Mesothelial cell of epicardium (in vitro differentiated cells): ENCODE measurements at regions not wholly inside any gene's neighbourhood (a gene's known extent, or its start where the extent isn't known, plus 50 kb on each side); places are given as distances from the start of the nearest gene placed in this dataset.

Source experiments
- DNase-seq, 2 experiments: peaks; one replicate each; pipeline ENCODE4 v3.0.0; 2021; ENCODE audit warnings: low spot score in 2 of 2; ENCODE audit not compliant: unreplicated experiment in 2 of 2
- H3K27ac Mint-ChIP-seq: 2 replicates; pipeline ENCODE4 v1.8.0; 2021; ENCODE audit warnings: mixed read lengths
- H3K27me3 Mint-ChIP-seq: 2 replicates; pipeline ENCODE4 v1.8.0; 2021; ENCODE audit warnings: low read depth, mixed read lengths
- H3K36me3 Mint-ChIP-seq: 2 replicates; pipeline ENCODE4 v1.8.0; 2021; ENCODE audit warnings: mixed read lengths
- H3K4me1 Mint-ChIP-seq: 2 replicates; pipeline ENCODE4 v1.8.0; 2021; ENCODE audit warnings: mixed read lengths
- H3K4me3 Mint-ChIP-seq: 2 replicates; pipeline ENCODE4 v1.8.0; 2021; ENCODE audit warnings: mild to moderate bottlenecking, moderate library complexity, mixed read lengths
- H3K9me3 Mint-ChIP-seq: 2 replicates; pipeline ENCODE4 v1.8.0; 2021; ENCODE audit warnings: mixed read lengths
- CTCF ChIP-seq: fragments of 200-600 bp; sonication (generic); IDR thresholded peaks from one replicate; pipeline ENCODE4 v1.5.0; 2021; ENCODE audit warnings: antibody characterized with exemption; ENCODE audit not compliant: unreplicated experiment

- H3K27ac Mint-ChIP-seq, result no peak overlapping the region
- peaks cover 12% of the 10 kb centered on the region for H3K9me3 Mint-ChIP-seq
- no peaks in the 10 kb centered on the region for H3K36me3 Mint-ChIP-seq
- DNase-seq, result no peak
- peaks cover 2% of the 10 kb centered on the region for H3K27me3 Mint-ChIP-seq
- no peak for TF ChIP-seq CTCF
- H3K4me3 Mint-ChIP-seq, result no peak overlapping the region
- no peaks in the 10 kb centered on the region for H3K4me1 Mint-ChIP-seq
Measured at GRCh38 chr13:79128158-79128557, 277.9 kb downstream of the RBM26 start.

GRCh38 chr13:79126706-79127105, 279.3 kb downstream of the RBM26 start:
- DNase-seq, result no peak
- Mint-ChIP-seq H3K27me3 (no peaks in the 10 kb centered on the region), H3K4me3 (no peak overlapping the region), H3K4me1 (no peaks in the 10 kb centered on the region), H3K27ac (no peak overlapping the region), H3K9me3 (peaks cover 12% of the 10 kb centered on the region), H3K36me3 (no peaks in the 10 kb centered on the region)
- TF ChIP-seq CTCF, result no peak

GRCh38 chr13:79124183-79124582, 281.9 kb downstream of the RBM26 start:
- Mint-ChIP-seq H3K36me3 (no peaks in the 10 kb centered on the region), H3K4me1 (no peaks in the 10 kb centered on the region), H3K27ac (no peak overlapping the region), H3K27me3 (no peaks in the 10 kb centered on the region), H3K9me3 (peaks cover 12% of the 10 kb centered on the region), H3K4me3 (no peak overlapping the region)
- no peak for DNase-seq
- TF ChIP-seq CTCF, result no peak

- DNase-seq, result no peak
- no peak for TF ChIP-seq CTCF
- H3K27me3 Mint-ChIP-seq, result no peaks in the 10 kb centered on the region
- no peaks in the 10 kb centered on the region for H3K4me1 Mint-ChIP-seq
- peaks cover 6% of the 10 kb centered on the region for H3K9me3 Mint-ChIP-seq
- H3K4me3 Mint-ChIP-seq, result no peak overlapping the region
- H3K36me3 Mint-ChIP-seq, result no peaks in the 10 kb centered on the region
- H3K27ac Mint-ChIP-seq, result no peak overlapping the region
Measured at GRCh38 chr13:79121286-79121685, 284.8 kb downstream of the RBM26 start.

- H3K27me3 Mint-ChIP-seq, result no peaks in the 10 kb centered on the region
- no peak overlapping the region for H3K4me3 Mint-ChIP-seq
- TF ChIP-seq CTCF, result no peak
- H3K9me3 Mint-ChIP-seq, result peaks cover 12% of the 10 kb centered on the region
- no peak for DNase-seq
- no peaks in the 10 kb centered on the region for H3K36me3 Mint-ChIP-seq
- no peaks in the 10 kb centered on the region for H3K4me1 Mint-ChIP-seq
- H3K27ac Mint-ChIP-seq, result no peak overlapping the region
Measured at GRCh38 chr13:79119578-79120107, 286.4 kb downstream of the RBM26 start.

- no peak overlapping the region for H3K27ac Mint-ChIP-seq
- no peaks in the 10 kb centered on the region for H3K4me1 Mint-ChIP-seq
- H3K36me3 Mint-ChIP-seq, result no peaks in the 10 kb centered on the region
- TF ChIP-seq CTCF, result no peak
- peaks cover 2% of the 10 kb centered on the region for H3K27me3 Mint-ChIP-seq
- H3K9me3 Mint-ChIP-seq, result peaks cover 14% of the 10 kb centered on the region
- no peak overlapping the region for H3K4me3 Mint-ChIP-seq
- no peak for DNase-seq
Measured at GRCh38 chr13:79112016-79112415, 294.0 kb downstream of the RBM26 start.
